ENCODE measurements at regions not wholly inside any gene's neighbourhood (a gene's known extent, or its start where the extent isn't known, plus 50 kb on each side); places are given as distances from the start of the nearest gene placed in this dataset.

DNA sequence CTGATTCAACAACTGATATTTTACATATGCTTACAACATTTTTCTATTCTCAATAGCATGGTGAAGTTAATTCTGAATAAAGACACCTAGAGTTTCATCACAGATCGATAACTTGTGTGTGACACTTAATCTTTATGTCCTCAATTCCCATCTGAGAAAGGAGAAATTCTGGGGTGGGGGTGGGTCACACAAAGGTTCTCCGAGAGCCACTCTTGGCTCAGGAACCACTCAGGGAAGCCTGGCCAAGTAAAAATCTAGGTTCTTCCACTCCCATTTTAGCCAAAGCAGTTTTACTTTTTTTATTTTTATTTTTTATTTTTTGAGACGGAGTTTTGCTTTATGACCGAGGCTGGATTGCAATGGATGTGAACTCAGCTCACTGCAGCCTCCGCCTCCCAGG lies 111.0 kb upstream of the TBL1XR1 start:
- no peaks in the 10 kb centered on the region for H3K4me1 ChIP-seq (ENCODE audit: control insufficient read depth, insufficient read depth, low read length)
- no peaks in the 10 kb centered on the region for H3K36me3 ChIP-seq (ENCODE audit: control insufficient read depth, insufficient read depth, low read length)
- no peak overlapping the region for H3K27ac ChIP-seq (ENCODE audit: low read depth, low read length)
- no peak overlapping the region for H3K4me3 ChIP-seq (ENCODE audit: low read length)
- H3K27me3 ChIP-seq (ENCODE audit: control insufficient read depth, insufficient read depth, low read length) = no peaks in the 10 kb centered on the region
- no peak overlapping the region for H3K9ac ChIP-seq (ENCODE audit: low read length)

DNA sequence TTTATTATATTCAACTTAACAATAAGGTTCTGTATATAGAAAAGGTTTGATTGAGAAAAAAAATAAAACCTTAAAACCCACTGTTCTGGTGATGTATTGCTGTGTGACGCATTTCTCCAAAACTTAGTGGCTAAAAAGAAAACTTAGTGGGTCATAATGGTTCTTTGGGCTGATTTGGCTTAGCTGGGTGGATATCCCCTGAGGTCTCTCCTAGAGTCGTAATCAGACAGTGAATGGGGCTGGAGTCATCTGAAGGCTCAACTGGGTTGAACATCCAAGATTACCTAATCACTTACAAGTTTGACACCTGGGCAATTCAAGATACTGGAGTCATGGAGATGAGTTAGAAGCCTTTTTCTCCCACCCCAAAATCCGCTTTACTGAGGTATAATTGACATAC lies 111.6 kb upstream of the TBL1XR1 start:
- H3K36me3 ChIP-seq (ENCODE audit: control insufficient read depth, insufficient read depth, low read length) = no peaks in the 10 kb centered on the region
- no peaks in the 10 kb centered on the region for H3K4me1 ChIP-seq (ENCODE audit: control insufficient read depth, insufficient read depth, low read length)
- no peaks in the 10 kb centered on the region for H3K27me3 ChIP-seq (ENCODE audit: control insufficient read depth, insufficient read depth, low read length)
- H3K4me3 ChIP-seq (ENCODE audit: low read length) = no peak overlapping the region
- no peak overlapping the region for H3K27ac ChIP-seq (ENCODE audit: low read depth, low read length)
- H3K9ac ChIP-seq (ENCODE audit: low read length) = no peak overlapping the region

DNA sequence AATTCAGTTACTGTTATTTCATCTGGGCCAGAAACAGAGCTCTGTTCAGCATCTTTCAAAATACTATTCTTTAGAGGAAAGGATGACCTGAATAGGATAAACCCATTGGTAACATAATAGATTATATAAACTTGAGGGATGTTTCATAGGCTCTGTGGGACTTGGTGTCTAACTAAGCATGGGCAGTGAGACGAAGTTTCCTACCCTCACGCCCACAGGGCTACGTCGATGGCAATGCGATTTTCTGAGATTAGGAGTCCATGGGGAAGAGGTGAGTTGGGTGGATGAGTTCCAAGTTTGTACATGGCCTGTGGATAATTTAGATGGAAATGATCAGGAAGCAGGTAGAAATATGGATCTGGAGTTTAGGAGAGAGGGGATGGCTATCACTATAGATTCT lies 115.2 kb upstream of the TBL1XR1 start:
- H3K36me3 ChIP-seq (ENCODE audit: control insufficient read depth, insufficient read depth, low read length) = no peaks in the 10 kb centered on the region
- no peak overlapping the region for H3K4me3 ChIP-seq (ENCODE audit: low read length)
- H3K27me3 ChIP-seq (ENCODE audit: control insufficient read depth, insufficient read depth, low read length) = no peaks in the 10 kb centered on the region
- H3K4me1 ChIP-seq (ENCODE audit: control insufficient read depth, insufficient read depth, low read length) = no peaks in the 10 kb centered on the region
- no peak overlapping the region for H3K9ac ChIP-seq (ENCODE audit: low read length)
- H3K27ac ChIP-seq (ENCODE audit: low read depth, low read length) = no peak overlapping the region

DNA sequence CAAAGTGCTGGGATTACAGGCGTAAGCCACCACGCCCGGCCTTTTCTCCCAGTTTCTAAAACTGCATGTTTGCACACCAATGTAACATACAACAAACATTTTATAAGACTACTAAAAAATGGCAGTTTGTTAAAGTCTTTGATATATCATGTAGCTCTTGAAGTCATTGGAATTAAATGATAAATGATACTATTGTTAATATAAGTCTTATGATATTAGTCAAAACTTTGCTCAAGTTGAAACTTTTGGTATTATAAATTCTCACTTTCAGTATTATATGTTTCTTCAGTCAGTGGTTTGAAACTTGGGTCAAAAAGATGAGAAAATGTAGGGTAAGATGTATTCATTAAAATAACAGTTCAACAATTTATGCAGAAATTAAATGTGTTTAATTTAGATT lies 117.6 kb upstream of the TBL1XR1 start:
- H3K4me3 ChIP-seq (ENCODE audit: low read length) = no peak overlapping the region
- H3K27ac ChIP-seq (ENCODE audit: low read depth, low read length) = no peak overlapping the region
- no peaks in the 10 kb centered on the region for H3K4me1 ChIP-seq (ENCODE audit: control insufficient read depth, insufficient read depth, low read length)
- H3K9ac ChIP-seq (ENCODE audit: low read length) = no peak overlapping the region
- no peaks in the 10 kb centered on the region for H3K36me3 ChIP-seq (ENCODE audit: control insufficient read depth, insufficient read depth, low read length)
- no peaks in the 10 kb centered on the region for H3K27me3 ChIP-seq (ENCODE audit: control insufficient read depth, insufficient read depth, low read length)

DNA sequence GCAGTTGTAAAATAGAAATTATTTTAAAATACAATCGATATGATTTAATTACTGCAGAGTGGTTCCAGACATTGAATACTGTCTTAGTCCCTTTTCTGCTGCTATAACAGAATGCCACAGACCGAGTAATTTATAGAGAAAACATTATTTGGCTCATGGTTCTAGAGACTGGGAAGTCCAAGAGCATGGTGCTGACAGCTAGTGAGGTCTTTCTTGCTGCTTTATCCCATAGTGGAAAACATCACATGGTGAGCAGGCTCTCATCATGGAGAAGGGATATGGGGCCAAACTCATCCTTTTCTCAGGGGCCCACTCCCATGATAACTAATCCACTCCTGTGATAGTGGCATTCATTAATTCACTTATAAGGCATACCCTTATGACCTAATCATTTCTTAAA lies 120.0 kb upstream of the TBL1XR1 start:
- Histone ChIP-seq H3K4me1 (ENCODE audit: control insufficient read depth, insufficient read depth, low read length) (peaks cover 2% of the 10 kb centered on the region), H3K9ac (ENCODE audit: low read length) (no peak overlapping the region), H3K27ac (ENCODE audit: low read depth, low read length) (no peak overlapping the region), H3K36me3 (ENCODE audit: control insufficient read depth, insufficient read depth, low read length) (no peaks in the 10 kb centered on the region), H3K4me3 (ENCODE audit: low read length) (no peak overlapping the region), H3K27me3 (ENCODE audit: control insufficient read depth, insufficient read depth, low read length) (no peaks in the 10 kb centered on the region)

DNA sequence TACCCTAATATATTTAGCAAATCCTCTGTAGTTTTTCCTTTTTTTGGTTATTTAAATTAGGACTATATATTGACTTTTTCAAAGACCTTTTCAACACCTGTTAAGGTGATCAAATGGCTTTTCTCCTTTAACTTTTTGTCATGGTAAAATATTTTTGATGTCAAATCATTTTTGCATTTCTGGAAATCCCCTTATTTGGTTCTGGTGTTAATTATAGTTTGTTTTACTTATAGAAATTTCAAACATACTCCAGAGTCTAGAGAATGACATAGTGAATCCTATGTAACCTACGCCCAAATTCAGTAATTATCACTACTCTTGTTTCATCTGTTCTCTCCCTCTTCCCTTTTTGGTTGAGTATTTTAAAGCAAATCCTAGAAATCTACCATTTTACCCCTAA lies 121.3 kb upstream of the TBL1XR1 start:
- no peak overlapping the region for H3K4me3 ChIP-seq (ENCODE audit: low read length)
- H3K36me3 ChIP-seq (ENCODE audit: control insufficient read depth, insufficient read depth, low read length) = no peaks in the 10 kb centered on the region
- no peak overlapping the region for H3K27ac ChIP-seq (ENCODE audit: low read depth, low read length)
- no peaks in the 10 kb centered on the region for H3K27me3 ChIP-seq (ENCODE audit: control insufficient read depth, insufficient read depth, low read length)
- peaks cover 2% of the 10 kb centered on the region for H3K4me1 ChIP-seq (ENCODE audit: control insufficient read depth, insufficient read depth, low read length)
- H3K9ac ChIP-seq (ENCODE audit: low read length) = no peak overlapping the region

DNA sequence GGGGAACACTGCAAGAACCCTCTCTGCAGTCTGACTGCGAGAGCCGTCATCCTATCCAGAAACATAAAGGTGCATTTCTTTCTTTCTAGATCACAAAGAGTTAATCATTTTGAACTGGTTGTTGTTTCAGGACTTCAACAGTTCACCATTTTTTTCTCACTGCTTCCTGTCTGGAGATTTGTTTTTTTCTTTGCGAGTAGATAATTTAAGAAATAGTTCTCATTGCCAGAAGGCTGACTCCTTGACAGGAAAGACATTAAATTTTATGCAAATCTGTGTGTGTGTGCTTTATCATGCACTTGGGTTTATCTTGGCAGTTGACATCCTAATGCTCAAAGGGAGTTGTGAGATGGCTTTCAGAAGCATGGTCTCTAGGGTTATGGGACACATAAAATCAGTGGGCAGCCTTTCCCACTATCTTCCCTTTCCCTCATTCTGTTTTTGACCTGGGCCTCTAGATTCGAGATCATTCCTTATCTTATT lies 123.5 kb upstream of the TBL1XR1 start:
- Histone ChIP-seq H3K4me3 (ENCODE audit: low read length) (no peak overlapping the region), H3K27me3 (ENCODE audit: control insufficient read depth, insufficient read depth, low read length) (no peaks in the 10 kb centered on the region), H3K9ac (ENCODE audit: low read length) (no peak overlapping the region), H3K27ac (ENCODE audit: low read depth, low read length) (no peak overlapping the region), H3K36me3 (ENCODE audit: control insufficient read depth, insufficient read depth, low read length) (no peaks in the 10 kb centered on the region), H3K4me1 (ENCODE audit: control insufficient read depth, insufficient read depth, low read length) (peaks cover 2% of the 10 kb centered on the region)

DNA sequence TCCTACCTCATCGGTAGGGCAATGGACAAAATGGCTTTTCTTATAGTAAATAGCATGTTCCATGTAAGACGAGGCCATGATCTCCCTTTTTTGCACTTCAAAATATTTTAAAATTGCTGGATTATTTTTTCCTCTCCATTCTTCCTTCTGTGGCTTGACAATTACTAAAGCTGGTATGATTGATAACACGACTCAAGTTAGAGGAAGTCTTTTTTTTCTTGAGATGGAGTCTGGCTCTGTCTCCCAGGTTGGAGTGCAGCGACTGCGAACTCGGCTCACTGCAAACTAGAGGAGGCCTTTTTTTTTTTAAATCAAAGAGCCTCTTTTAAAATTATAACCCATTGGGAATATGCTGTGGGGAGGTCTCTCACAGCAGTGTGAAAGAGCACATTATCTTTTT lies 124.5 kb upstream of the TBL1XR1 start:
- Histone ChIP-seq H3K27me3 (ENCODE audit: control insufficient read depth, insufficient read depth, low read length) (no peaks in the 10 kb centered on the region), H3K27ac (ENCODE audit: low read depth, low read length) (no peak overlapping the region), H3K9ac (ENCODE audit: low read length) (no peak overlapping the region), H3K4me1 (ENCODE audit: control insufficient read depth, insufficient read depth, low read length) (peaks cover 2% of the 10 kb centered on the region), H3K36me3 (ENCODE audit: control insufficient read depth, insufficient read depth, low read length) (no peaks in the 10 kb centered on the region), H3K4me3 (ENCODE audit: low read length) (no peak overlapping the region)

DNA sequence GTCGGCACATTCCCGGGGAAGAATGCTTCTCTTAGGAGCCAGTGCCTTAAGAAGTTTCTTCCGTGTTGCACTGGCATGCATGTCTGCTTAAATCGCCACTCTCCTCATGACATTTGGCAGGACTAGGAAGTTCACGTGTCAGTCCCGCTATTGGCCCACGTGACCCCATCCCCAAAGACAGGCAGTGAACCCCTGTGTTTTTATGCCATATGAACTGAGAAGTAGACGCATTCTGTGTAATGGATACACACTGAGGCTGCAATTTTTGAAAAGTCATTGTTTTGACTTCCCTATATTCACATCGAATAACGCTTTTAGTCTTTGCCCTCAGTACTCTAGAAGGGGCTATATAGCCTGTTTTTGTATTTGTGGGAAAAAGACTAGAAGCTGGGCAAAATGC lies 125.6 kb upstream of the TBL1XR1 start:
- H3K9ac ChIP-seq (ENCODE audit: low read length) = no peak overlapping the region
- no peak overlapping the region for H3K27ac ChIP-seq (ENCODE audit: low read depth, low read length)
- no peaks in the 10 kb centered on the region for H3K27me3 ChIP-seq (ENCODE audit: control insufficient read depth, insufficient read depth, low read length)
- peaks cover 2% of the 10 kb centered on the region for H3K4me1 ChIP-seq (ENCODE audit: control insufficient read depth, insufficient read depth, low read length)
- H3K36me3 ChIP-seq (ENCODE audit: control insufficient read depth, insufficient read depth, low read length) = no peaks in the 10 kb centered on the region
- no peak overlapping the region for H3K4me3 ChIP-seq (ENCODE audit: low read length)

DNA sequence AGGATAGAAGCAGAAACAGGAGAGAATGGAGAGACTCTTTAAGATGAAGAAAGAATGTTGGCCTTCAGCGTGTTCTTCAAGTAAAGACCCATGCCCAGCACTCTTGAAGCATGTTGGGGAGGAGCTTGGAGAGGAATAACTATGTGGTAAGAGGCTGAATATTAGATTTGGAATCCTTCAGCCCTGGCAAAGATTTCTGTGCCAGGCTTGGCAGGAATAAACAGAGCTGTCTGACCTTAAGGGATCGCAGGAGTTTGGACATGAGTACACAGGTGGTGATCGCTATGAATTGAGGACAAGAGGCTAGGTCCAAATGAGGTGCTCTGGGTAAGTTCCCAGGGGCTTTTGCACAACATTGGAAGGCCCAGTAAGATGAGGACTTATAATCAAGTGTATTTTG lies 132.6 kb upstream of the TBL1XR1 start:
- H3K36me3 ChIP-seq (ENCODE audit: control insufficient read depth, insufficient read depth, low read length) = no peaks in the 10 kb centered on the region
- H3K27ac ChIP-seq (ENCODE audit: low read depth, low read length) = no peak overlapping the region
- no peak overlapping the region for H3K4me3 ChIP-seq (ENCODE audit: low read length)
- H3K4me1 ChIP-seq (ENCODE audit: control insufficient read depth, insufficient read depth, low read length) = no peaks in the 10 kb centered on the region
- no peak overlapping the region for H3K9ac ChIP-seq (ENCODE audit: low read length)
- H3K27me3 ChIP-seq (ENCODE audit: control insufficient read depth, insufficient read depth, low read length) = no peaks in the 10 kb centered on the region

DNA sequence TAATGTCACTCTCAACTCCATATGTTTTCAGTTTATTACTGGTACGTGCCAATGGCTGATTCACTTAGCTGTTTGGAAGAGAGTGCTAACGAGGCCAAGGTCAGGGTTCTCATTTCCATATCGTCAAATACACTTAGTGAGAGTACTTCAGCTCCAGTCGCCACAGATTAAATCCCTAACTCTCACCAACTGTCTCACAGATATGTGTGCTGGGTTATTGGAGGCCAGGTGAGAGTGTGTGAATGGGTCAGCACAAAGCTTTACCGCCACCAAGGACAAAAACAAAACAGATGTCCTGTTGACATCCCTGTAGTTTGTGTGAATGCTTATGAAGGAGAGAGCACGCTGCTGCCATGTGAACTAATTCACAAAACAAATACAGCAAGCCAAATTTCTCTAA lies 133.5 kb upstream of the TBL1XR1 start:
- Histone ChIP-seq H3K27ac (ENCODE audit: low read depth, low read length) (no peak overlapping the region), H3K27me3 (ENCODE audit: control insufficient read depth, insufficient read depth, low read length) (no peaks in the 10 kb centered on the region), H3K9ac (ENCODE audit: low read length) (no peak overlapping the region), H3K4me3 (ENCODE audit: low read length) (no peak overlapping the region), H3K36me3 (ENCODE audit: control insufficient read depth, insufficient read depth, low read length) (no peaks in the 10 kb centered on the region), H3K4me1 (ENCODE audit: control insufficient read depth, insufficient read depth, low read length) (no peaks in the 10 kb centered on the region)

DNA sequence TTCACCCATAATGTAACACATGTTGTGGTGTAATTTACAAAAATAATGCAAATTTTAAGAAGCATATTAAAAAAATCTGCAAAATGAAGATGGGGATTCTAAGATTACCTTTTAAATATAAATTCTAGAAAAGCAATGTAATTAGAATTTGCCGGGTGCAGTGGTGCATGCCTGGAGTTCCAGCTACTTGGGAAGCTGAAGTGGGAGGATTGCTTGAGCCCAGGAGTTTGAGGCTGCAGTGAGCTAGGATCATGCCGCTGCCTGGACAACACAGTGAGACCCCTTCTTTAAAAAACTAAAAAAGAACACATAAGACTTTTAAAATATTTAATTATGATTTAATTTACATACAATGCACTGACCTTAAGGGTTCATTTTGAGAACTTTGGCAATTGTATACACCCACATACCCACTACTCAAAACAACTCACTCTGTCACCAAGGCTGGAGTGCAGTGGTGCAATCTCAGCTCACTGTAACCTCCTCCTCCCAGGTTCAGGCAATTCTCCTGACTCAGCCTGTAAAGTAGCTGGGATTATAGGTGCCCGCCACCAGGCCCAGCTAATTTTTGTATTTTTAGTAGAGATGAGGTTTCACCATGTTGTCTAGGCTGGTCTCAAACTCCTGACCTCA lies 134.0 kb upstream of the TBL1XR1 start:
- H3K27me3 ChIP-seq (ENCODE audit: control insufficient read depth, insufficient read depth, low read length) = no peaks in the 10 kb centered on the region
- no peaks in the 10 kb centered on the region for H3K4me1 ChIP-seq (ENCODE audit: control insufficient read depth, insufficient read depth, low read length)
- no peak overlapping the region for H3K27ac ChIP-seq (ENCODE audit: low read depth, low read length)
- H3K4me3 ChIP-seq (ENCODE audit: low read length) = no peak overlapping the region
- no peak overlapping the region for H3K9ac ChIP-seq (ENCODE audit: low read length)
- no peaks in the 10 kb centered on the region for H3K36me3 ChIP-seq (ENCODE audit: control insufficient read depth, insufficient read depth, low read length)

DNA sequence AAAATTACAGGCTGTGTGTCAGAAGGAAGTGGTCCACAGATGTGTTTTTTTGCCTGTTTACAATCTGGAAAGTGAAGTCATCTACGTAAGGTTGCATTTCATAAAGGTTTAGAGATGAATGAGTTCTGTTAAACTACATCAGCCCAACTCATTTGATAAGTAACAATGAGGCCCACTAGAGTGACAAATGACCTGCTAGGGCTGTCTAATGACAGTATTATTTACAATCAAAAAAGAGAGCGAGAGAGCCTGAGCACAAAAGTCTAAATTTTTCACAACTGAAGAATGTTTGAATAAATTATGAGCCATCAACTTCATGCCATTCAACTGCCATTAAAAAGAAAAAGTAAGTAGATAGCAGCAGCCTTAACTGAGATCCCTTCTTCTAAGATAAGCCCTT lies 135.7 kb upstream of the TBL1XR1 start:
- H3K36me3 ChIP-seq (ENCODE audit: control insufficient read depth, insufficient read depth, low read length) = no peaks in the 10 kb centered on the region
- H3K9ac ChIP-seq (ENCODE audit: low read length) = no peak overlapping the region
- H3K4me1 ChIP-seq (ENCODE audit: control insufficient read depth, insufficient read depth, low read length) = peaks cover 3% of the 10 kb centered on the region
- no peak overlapping the region for H3K27ac ChIP-seq (ENCODE audit: low read depth, low read length)
- H3K4me3 ChIP-seq (ENCODE audit: low read length) = no peak overlapping the region
- no peaks in the 10 kb centered on the region for H3K27me3 ChIP-seq (ENCODE audit: control insufficient read depth, insufficient read depth, low read length)

All from rectal smooth muscle tissue (tissue), 1 donor.